HG02970 (cell line): ENCODE measurements at regions not wholly inside any gene's neighbourhood (a gene's known extent, or its start where the extent isn't known, plus 50 kb on each side); places are given as distances from the start of the nearest gene placed in this dataset.
"Not testable (repeated sequence)": the region's sequence is repeated elsewhere in the genome, so short reads cannot be mapped to it uniquely, and the experiment has no call there.

Experiments
- ATAC-seq: cut with Tn5 transposase; IDR thresholded peaks from one replicate; pipeline ENCODE4 v1.9.1; 2021; ENCODE audit warnings: mild to moderate bottlenecking, moderate library complexity, moderate number of reproducible peaks; ENCODE audit not compliant: unreplicated experiment, low FRiP score

- ATAC-seq = not testable (repeated sequence)
These were observed 211.9 kb downstream of the BCAS1 start for GRCh38 chr20:53858516-53858915.

GRCh38 chr20:53857723-53858236 lies 212.6 kb downstream of the BCAS1 start:
- ATAC-seq = no peak

GRCh38 chr20:53856300-53857295 lies 213.8 kb downstream of the BCAS1 start:
- ATAC-seq = no peak

DNA sequence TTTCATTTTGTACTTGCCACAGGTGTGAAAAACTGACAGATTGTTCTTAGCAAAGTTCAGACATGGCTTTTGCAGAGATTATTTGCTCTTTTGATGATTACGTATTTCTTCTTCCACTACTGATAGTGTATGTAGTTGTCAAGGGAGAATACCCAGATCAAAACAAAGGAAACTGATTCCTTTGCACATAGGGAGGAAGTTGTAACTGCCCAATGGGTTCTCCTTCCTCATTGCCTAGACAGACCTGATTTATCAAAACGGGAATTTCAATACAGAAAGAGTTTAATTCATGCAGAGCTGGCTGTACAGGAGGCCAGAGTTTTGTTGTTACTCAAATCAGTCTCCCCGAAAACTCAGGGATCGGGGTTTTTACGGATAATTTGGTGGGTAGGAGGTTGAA lies 214.7 kb downstream of the BCAS1 start:
- no peak for ATAC-seq

DNA sequence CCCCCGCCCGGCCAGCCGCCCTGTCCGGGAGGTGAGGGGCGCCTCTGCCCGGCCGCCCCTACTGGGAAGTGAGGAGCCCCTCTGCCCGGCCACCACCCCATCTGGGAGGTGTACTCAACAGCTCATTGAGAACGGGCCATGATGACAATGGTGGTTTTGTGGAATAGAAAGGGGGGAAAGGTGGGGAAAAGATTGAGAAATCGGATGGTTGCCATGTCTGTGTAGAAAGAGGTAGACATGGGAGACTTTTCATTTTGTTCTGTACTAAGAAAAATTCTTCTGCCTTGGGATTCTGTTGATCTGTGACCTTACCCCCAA lies 215.8 kb downstream of the BCAS1 start:
- ATAC-seq = not testable (repeated sequence)

- ATAC-seq = no peak
These were observed 217.2 kb downstream of the BCAS1 start for GRCh38 chr20:53853111-53853713.

DNA sequence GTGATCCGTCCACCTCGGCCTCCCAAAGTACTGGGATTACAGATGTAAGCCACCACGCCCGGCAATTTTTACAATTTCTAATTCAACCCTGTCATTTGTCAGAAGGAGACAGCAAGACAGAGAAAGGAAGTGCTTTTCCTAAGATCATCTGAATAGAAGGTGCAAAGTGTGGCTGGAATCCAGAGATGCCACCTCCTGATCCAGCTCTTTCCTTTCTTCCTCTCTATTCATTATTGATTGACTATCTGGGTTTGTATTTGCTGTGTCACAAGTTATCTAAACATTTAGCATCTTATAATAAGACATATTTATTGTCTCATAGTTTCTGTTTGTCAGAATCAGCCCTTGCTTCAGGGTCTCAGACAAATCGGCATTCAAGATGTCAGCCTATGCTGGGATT lies 217.7 kb downstream of the BCAS1 start:
- ATAC-seq = no peak

- ATAC-seq = no peak
These were observed 218.4 kb downstream of the BCAS1 start for GRCh38 chr20:53852014-53852413.

GRCh38 chr20:53850319-53850718 lies 220.1 kb downstream of the BCAS1 start:
- ATAC-seq = no peak

DNA sequence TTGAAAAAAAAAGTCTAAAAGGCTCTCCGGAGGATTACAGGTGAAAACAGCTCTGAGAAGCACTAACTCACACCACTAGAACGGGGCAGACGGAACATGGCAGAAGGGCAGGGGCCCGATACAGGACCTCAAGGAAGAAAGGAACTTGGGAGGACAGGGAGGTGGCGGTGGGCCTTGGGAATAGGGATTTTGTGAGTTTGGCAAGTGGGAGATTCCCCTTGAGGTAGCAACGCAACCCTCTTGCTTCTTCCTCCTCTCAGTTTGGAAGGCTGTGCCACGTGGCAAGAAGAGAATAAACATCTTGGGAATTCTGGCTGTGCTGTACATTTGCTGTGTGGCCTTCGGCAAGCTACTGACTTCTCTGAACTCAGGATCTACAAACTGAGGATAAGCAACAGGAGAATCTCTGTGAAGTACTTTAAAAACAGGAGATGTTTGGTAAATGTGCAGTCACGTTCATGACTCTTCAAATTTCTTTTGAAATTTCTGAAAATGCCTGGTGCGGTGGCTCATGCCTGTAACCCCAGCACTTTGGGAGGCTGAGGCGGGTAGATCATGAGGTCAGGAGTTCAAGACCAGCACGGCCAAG lies 220.8 kb downstream of the BCAS1 start:
- no peak for ATAC-seq

DNA sequence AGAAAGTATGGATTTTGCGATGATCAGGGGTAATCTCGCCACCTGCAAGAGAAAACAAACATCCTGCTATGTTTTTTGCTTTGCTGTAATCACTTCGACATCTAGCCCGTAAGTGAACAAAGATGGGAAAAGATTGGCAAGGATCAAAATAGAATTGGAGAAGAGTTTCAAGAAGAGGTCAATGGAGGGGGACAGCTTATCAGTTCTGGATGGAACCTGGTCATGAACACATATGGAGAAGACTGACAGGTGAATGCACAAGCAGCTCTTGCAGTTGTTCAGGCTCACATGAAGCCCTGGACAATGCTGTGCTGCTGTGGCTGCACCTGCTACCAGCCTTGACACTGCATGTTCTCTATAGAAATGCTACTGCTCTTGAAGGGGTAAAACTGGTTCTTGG lies 222.1 kb downstream of the BCAS1 start:
- ATAC-seq = no peak

GRCh38 chr20:53847837-53848170 lies 222.6 kb downstream of the BCAS1 start:
- ATAC-seq = no peak

- no peak for ATAC-seq
These were observed 223.1 kb downstream of the BCAS1 start for GRCh38 chr20:53847139-53847836.

- no peak for ATAC-seq
These were observed 223.8 kb downstream of the BCAS1 start for GRCh38 chr20:53846640-53847039.

- no peak for ATAC-seq
These were observed 224.4 kb downstream of the BCAS1 start for GRCh38 chr20:53845980-53846379.

GRCh38 chr20:53844259-53844658 lies 226.1 kb downstream of the BCAS1 start:
- ATAC-seq = no peak

GRCh38 chr20:53843645-53844044 lies 226.7 kb downstream of the BCAS1 start:
- no peak for ATAC-seq

DNA sequence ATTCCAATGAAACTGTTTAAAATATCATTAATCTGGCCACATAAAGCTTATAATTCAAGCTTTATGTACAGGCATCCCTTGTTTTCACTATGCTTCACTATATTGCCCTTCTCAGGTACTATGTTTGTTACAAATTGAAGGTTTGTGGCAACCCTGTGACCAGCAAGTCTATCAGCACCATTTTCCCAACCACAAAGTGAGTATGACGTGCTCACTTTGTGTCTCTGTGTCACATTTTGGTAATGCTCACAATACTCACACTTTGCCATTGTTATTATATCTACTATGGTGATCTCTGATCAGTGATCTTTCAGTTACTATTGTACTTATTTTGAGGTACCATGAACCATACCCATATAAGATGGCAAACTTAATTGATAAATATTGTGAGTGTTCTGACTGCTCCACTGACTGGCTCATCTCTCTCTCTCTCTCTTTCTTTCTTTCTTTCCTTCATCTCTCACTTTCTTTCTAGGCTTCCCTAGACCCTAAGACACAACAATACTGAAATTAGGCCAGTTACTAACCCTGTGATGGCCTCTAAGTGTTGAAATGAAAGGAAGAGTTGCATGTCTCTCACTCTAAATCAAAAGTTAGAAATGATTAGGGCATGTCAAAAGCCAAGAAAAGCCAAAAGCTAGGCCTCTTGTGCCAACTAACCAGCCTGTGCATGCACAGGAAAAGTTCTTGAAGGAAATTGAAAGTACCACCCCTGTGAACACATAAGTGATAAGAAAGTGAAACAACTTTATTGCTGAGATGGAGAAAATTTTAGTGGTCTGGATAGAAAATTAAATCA lies 227.9 kb downstream of the BCAS1 start:
- no peak for ATAC-seq

GRCh38 chr20:53841741-53842140 lies 228.7 kb downstream of the BCAS1 start:
- no peak for ATAC-seq

GRCh38 chr20:53840532-53840931 lies 229.9 kb downstream of the BCAS1 start:
- ATAC-seq = no peak
